HG02973 (cell line): ENCODE measurements at regions not wholly inside any gene's neighbourhood (a gene's known extent, or its start where the extent isn't known, plus 50 kb on each side); places are given as distances from the start of the nearest gene placed in this dataset.
A peak's percentile ranks its signal among the peaks of the same experiment; 100 is the strongest.

Source experiments
- ATAC-seq: cut with Tn5 transposase; IDR thresholded peaks from one replicate; pipeline ENCODE4 v1.9.1; 2021; ENCODE audit warnings: moderate library complexity; ENCODE audit not compliant: unreplicated experiment

DNA sequence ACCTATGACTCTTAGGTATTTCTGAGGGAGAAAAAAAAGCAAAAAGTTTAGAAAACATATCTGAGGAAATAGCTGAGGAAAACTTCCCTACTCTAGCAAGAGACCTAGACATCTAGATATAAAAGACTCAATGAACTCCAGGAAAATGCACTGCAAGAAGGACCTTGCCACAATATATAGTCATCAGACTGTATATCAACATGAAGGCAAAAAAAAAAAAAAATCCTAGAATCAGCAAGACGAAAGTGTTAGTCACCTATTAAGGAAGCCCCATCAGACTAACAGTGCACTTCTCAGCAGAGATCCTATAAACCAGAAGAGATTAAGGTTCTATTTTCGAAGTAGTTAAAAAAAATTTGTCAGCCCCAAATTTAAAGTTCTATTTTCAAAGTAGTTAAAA, 166.2 kb downstream of the TMEM38B start:
- no peak for ATAC-seq

- no peak for ATAC-seq
Observed at GRCh38 chr9:105861972-105862371, 167.6 kb downstream of the TMEM38B start.

- ATAC-seq, result no peak
Observed at GRCh38 chr9:105864248-105864898, 170.0 kb downstream of the TMEM38B start.

DNA sequence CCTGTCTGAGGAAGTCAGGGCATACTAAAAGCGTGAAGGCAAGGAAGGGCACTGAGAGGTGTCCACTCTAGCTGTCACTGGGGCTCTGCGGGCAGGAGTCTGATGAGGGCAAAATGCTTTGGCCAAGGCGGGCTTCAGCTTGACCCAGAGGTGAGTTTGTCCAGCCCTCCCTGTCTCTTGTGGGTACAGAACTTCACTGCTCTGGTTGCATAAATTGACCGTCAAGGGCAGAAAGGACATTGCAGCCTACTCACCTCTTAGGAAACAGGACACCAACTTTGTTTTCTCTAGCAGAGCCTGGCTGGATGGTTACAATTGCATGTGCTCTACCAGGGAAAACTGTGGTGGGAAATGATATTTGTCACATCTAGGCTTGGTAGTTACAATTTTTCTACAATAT, 170.9 kb downstream of the TMEM38B start:
- no peak for ATAC-seq

DNA sequence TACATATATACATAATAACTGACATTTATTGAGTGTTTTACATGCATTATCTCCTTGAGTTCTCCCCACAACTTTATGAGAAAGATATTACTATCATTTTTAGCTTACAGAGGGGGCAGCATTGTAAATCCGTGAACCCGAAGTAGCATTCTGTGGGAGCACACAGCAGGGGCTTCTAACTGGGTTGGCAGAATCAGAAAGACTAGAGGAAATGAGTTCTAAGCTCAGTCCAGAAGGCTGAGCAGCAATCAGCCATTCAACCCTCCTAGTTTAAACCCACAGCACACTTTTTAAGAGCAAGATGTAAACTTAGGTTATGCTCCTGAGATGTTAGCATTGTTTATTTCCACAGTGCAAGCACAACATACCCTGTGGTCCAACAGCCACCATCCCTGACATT, 177.2 kb downstream of the TMEM38B start:
- ATAC-seq, result no peak

- ATAC-seq, result no peak
Observed at GRCh38 chr9:105873801-105874200, 179.5 kb downstream of the TMEM38B start.

DNA sequence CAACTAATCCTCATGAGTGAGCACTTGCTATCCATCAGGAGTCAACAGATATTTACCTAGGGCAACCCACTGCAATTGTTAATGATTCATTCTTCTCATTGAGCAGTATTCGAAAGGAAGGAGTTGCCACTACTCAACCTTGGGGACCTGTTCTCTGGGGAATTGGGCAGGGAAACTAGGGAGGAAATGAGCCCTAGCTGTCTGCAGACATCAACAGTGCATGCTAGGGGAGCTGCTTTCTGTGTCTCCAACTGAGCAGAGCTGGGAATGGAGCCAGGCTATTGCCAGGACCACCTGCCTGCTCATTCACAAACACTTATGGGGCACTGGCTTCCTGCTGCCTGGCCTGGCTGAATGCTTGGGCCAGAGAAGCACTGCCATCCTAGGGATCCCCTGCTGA, 183.4 kb downstream of the TMEM38B start:
- no peak for ATAC-seq

GRCh38 chr9:105879181-105879580, 184.8 kb downstream of the TMEM38B start:
- ATAC-seq, result no peak

GRCh38 chr9:105880517-105880916, 186.2 kb downstream of the TMEM38B start:
- ATAC-seq, result no peak

GRCh38 chr9:105881021-105881420, 186.7 kb downstream of the TMEM38B start:
- ATAC-seq, result no peak

DNA sequence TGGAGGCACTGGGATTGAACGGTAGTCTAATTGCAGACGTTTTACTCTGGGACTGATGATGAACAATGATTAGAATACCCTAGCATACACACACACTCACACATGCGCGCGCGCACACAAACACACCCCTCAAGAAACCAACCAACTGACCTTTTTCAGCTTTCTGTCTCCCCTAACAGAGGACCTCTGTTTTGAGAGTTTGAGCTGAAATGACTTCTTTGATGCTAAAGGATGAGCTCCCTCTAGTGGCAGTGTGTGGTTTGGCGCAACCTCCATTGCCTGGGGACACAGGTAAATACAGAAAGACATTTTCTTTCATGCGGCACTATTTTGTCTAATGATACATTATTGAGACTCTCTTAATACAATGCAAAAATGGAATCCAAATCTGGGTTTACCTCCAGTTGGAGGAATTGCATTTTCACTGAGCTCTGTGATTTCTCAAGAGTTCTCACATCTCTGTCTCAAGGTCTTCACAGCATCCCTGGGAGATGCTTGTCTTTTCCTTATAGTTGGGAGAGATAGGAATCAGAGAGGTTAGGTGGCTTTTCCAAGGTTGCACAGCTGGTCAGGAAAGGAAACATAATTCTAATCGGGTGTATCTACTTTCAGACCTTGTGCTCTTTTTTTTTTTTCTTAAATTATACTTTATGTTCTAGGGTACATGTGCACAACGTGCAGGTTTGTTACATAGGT, 187.5 kb downstream of the TMEM38B start:
- ATAC-seq, result peak; percentile 55

DNA sequence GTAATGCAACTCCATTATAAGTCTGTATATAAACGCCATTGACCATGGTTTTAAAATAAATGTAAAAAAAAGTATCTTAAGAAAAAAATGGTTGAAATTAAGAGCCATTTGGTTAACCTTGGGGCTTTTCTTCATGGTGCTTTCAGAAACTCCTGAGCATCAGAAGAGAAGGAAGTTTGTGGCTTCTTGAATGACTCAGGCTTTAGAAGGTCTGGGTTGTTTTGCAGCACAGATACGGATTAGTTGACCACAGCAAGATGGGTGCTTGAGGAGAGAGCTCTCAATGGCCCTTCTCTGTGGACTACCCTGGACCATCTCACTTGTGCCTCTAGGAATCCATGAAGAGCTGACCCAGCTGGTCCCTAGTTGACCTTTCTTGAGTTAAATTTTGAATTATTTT, 189.5 kb downstream of the TMEM38B start:
- peak; percentile 91 for ATAC-seq

- ATAC-seq, result no peak
Observed at GRCh38 chr9:105884416-105884815, 190.1 kb downstream of the TMEM38B start.

GRCh38 chr9:105886136-105886535, 191.8 kb downstream of the TMEM38B start:
- ATAC-seq, result no peak

- no peak for ATAC-seq
Observed at GRCh38 chr9:105887679-105888078, 193.3 kb downstream of the TMEM38B start.

- ATAC-seq, result no peak
Observed at GRCh38 chr9:105890046-105890822, 195.9 kb downstream of the TMEM38B start.

GRCh38 chr9:105900123-105900522, 205.8 kb downstream of the TMEM38B start:
- no peak for ATAC-seq

DNA sequence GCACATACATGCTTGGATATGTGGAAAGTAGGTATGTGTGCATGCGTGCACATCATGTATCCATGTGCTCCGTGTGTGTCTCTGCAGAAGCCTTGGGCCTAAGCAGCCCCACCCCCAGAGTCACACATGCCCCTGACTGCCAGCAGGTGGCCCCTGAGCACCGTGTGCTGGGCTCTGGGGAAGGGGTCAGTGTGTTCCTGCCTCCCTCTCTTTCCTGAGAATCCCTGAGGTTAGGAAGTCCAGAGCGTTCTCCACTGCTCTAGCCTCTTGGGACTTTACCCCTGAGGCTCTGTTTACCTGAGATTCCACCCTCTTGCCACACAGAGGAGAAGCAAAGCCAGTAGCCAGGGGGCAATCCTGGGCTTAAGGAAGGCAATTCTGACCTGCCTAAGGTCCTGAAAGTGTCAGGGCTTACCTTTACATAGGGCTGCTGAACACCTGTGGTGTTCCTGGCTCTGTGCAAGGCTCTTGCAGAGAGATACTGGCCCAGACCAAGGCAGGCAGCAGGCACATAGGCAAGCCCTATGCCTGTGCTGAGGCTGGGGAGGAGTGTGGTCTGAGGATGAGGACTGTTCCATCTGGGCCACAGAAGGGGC, 207.3 kb downstream of the TMEM38B start:
- peak; percentile 78 for ATAC-seq

DNA sequence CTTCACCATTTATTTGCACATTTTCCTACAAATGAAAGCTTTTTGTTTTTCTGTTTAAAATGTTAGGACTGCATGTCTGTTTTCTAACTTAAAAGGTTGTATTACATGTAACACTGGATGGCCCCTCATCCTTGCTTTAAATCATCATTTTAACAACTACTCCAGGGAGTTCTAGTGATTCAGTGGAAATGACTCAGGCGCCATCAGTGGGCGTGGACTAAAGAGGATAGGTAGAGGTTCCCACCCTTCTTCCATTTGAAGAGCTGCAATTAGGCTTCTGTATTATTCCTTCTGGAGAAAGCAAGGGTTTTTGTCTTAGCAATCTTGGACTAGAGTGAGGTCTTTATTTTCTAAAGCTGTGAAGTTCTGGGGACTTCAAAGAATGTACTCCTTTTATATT, 213.7 kb downstream of the TMEM38B start:
- ATAC-seq, result no peak

DNA sequence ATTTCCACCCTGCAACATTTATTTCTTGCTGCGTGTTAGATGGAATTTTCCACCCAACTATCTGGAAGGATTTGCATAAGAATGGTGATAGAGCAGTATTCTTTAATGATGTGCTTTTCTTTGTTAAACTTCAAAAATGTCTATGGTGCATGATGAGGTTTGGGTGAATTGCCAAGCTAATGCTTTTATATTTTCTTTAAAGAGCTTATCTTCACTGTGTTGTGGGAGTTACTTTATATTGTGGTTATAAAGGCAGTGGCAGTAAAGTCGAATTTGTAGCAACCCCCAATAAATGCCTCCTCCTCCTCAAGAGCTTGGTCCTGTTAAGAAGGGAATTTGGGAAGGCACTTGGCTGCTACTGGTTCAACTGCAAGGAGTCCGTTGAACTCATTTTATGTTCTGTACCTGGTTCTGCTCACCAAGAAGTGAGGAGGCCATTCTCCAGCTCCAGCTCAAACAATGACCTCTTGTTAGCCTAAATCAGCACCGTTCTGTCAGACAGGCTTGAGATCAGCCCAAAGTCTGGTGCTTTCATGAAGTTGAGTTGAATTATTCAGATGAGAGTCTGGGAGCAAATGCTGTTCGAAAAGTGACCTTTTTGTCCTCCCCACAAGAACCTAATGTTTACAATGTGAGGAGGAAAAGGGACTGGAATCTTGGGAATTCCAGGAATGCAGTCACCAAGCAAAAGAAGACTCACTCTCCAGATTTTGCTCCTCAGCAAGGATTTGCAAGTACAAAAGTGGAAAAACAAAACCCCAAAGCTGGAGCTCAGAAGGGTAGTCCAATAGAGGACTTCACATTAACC, 217.0 kb downstream of the TMEM38B start:
- no peak for ATAC-seq
